ENCODE measurements at regions not wholly inside any gene's neighbourhood (a gene's known extent, or its start where the extent isn't known, plus 50 kb on each side); places are given as distances from the start of the nearest gene placed in this dataset.

DNA sequence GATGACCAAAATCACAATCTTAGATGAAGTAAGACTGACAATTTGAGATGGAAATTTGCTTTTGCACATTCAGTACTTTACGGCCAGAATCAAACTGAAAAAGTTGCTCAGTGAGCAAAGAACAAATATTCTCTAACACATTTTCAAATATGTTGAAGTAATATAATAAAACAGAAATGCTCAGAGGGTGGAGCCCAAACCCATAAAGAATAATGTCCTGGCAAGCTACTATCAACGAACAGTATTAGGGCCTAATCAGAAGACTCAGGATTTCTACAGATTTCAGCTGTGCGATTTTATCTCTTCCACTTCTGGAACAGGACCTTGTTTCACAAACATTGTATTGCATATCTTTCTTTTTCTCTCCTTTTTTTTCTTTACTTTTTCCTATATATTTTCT lies 505.0 kb downstream of the TECRL start:
- TF ChIP-seq SIN3A (IDR thresholded peaks at IDR 0.05; ENCODE audit: borderline replicate concordance, insufficient read depth, low read depth, low read length) (no peak), POLR2AphosphoS5 (IDR thresholded peaks at IDR 0.05; ENCODE audit: low read depth, low read length) (no peak), CTCF (IDR thresholded peaks at IDR 0.05) (no peak), TCF7L2 (IDR thresholded peaks at IDR 0.05; ENCODE audit: low read depth, low read length) (no peak)
- TF ChIP-seq, protein P1, sequence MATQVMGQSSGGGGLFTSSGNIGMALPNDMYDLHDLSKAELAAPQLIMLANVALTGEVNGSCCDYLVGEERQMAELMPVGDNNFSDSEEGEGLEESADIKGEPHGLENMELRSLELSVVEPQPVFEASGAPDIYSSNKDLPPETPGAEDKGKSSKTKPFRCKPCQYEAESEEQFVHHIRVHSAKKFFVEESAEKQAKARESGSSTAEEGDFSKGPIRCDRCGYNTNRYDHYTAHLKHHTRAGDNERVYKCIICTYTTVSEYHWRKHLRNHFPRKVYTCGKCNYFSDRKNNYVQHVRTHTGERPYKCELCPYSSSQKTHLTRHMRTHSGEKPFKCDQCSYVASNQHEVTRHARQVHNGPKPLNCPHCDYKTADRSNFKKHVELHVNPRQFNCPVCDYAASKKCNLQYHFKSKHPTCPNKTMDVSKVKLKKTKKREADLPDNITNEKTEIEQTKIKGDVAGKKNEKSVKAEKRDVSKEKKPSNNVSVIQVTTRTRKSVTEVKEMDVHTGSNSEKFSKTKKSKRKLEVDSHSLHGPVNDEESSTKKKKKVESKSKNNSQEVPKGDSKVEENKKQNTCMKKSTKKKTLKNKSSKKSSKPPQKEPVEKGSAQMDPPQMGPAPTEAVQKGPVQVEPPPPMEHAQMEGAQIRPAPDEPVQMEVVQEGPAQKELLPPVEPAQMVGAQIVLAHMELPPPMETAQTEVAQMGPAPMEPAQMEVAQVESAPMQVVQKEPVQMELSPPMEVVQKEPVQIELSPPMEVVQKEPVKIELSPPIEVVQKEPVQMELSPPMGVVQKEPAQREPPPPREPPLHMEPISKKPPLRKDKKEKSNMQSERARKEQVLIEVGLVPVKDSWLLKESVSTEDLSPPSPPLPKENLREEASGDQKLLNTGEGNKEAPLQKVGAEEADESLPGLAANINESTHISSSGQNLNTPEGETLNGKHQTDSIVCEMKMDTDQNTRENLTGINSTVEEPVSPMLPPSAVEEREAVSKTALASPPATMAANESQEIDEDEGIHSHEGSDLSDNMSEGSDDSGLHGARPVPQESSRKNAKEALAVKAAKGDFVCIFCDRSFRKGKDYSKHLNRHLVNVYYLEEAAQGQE (IDR thresholded peaks at IDR 0.05; ENCODE audit: insufficient read depth in 1 of 2, low read depth in 2 of 2, low read length in 1 of 2) = no peak

Data from Panc1 (cell line).